K562 (cell line): ENCODE measurements at regions not wholly inside any gene's neighbourhood (a gene's known extent, or its start where the extent isn't known, plus 50 kb on each side); places are given as distances from the start of the nearest gene placed in this dataset.

Experiments
- ATAC-seq: fragments of 200-7000 bp; cut with Tn5 transposase; 3 replicates; pipeline ENCODE4 v1.9.1; 2020; ENCODE audit warnings: moderate library complexity
- BruUV-seq: library from RNA; stranded (reverse); fragments of 400-500 nt; replicated peaks from 2 replicates; lab custom pipeline; 2021; lab: Mats Ljungman, UMichigan
- CTCF ChIA-PET: fragments of 300-600 bp; formaldehyde crosslinking; extraction: SDS; loops from one replicate; lab custom pipeline; 2021; ENCODE audit warnings: low intra/inter-chr PET ratio; lab: Yijun Ruan, JAX
- POLR2A ChIA-PET: fragments of 300-600, 350-650 bp; sonication (Branson Sonifier 250); formaldehyde crosslinking; extraction: SDS; loops from one replicate; lab custom pipeline; 2021; ENCODE audit warnings: antibody characterized with exemption, inconsistent platforms; lab: Yijun Ruan, JAX
- DNase-seq, 4 experiments: peaks; one replicate each; pipeline versions ENCODE4 v3.0.0 to v3.0.0-alpha.2; 2011 to 2018; ENCODE audit warnings: low spot score in 3 of 4, mixed read lengths in 3 of 4; ENCODE audit errors: extremely low read depth in 1 of 4
- FAIRE-seq: peaks from 2 replicates; lab custom pipeline; 2011; peaks lifted over from hg19 to GRCh38; lab: Jason Lieb, UNC
- H2AFZ ChIP-seq: 2 replicates; pipeline ENCODE4 v1.6.0; 2011; ENCODE audit warnings: low read depth, low read length, control low read depth, inconsistent platforms
- H3K27ac ChIP-seq: fragments of 200-600 bp; 3 replicates; pipeline ENCODE4 v1.8.0; 2011; ENCODE audit warnings: low read depth, mild to moderate bottlenecking, control low read depth, inconsistent platforms, low read length, moderate library complexity, mixed read lengths; ENCODE audit errors: extremely low read depth
- H3K27me3 ChIP-seq, 2 experiments: fragments of 300-600 bp in 1 of 2; 2 replicates in 1 of 2; 3 replicates in 1 of 2; pipeline versions ENCODE4 v1.6.0 to v1.8.0; 2011; ENCODE audit warnings: inconsistent platforms in 2 of 2, low read length in 2 of 2, mild to moderate bottlenecking in 1 of 2, mixed read lengths in 1 of 2, moderate library complexity in 1 of 2; ENCODE audit not compliant: control insufficient read depth in 2 of 2, insufficient read depth in 2 of 2
- H3K36me3 ChIP-seq: fragments of 300-600 bp; 3 replicates; pipeline ENCODE4 v1.8.0; 2011; ENCODE audit warnings: mild to moderate bottlenecking, low read length, inconsistent platforms; ENCODE audit not compliant: control insufficient read depth, insufficient read depth
- H3K4me1 ChIP-seq, 2 experiments: fragments of 200-600 bp in 1 of 2; replicated peaks in 1 of 2; 2 replicates in 1 of 2; 3 replicates in 1 of 2; pipeline versions ENCODE4 v1.5.1 to v1.8.0; 2011; ENCODE audit warnings: inconsistent platforms in 2 of 2, low read length in 2 of 2, mild to moderate bottlenecking in 1 of 2, mixed read lengths in 1 of 2, moderate library complexity in 1 of 2; ENCODE audit not compliant: control insufficient read depth in 2 of 2, insufficient read depth in 2 of 2
- H3K4me2 ChIP-seq: 2 replicates; pipeline ENCODE4 v1.6.1; 2011; ENCODE audit warnings: low read length, control low read depth, inconsistent platforms, mixed read lengths; ENCODE audit not compliant: insufficient read depth
- H3K4me3 ChIP-seq: fragments of 200-600 bp; sonication (generic), shearing (Covaris generic); 2 replicates; pipeline ENCODE4 v1.5.1; 2016; ENCODE audit warnings: control low read depth, inconsistent platforms
- H3K79me2 ChIP-seq: fragments of 200-600 bp; 3 replicates; pipeline ENCODE4 v1.8.0; 2011; ENCODE audit warnings: low read length, inconsistent platforms; ENCODE audit not compliant: control insufficient read depth, insufficient read depth
- H3K9ac ChIP-seq, 2 experiments: 2 replicates each; pipeline versions ENCODE4 v1.6.0 to v1.6.1; 2011; ENCODE audit warnings: low read depth in 2 of 2, low read length in 2 of 2, control low read depth in 1 of 2, inconsistent platforms in 1 of 2, mild to moderate bottlenecking in 1 of 2, mixed read lengths in 1 of 2; ENCODE audit not compliant: insufficient read depth in 1 of 2
- H3K9me1 ChIP-seq: one replicate; pipeline ENCODE4 v1.6.0; 2011; ENCODE audit warnings: inconsistent platforms, mild to moderate bottlenecking, low read length, moderate library complexity; ENCODE audit not compliant: control insufficient read depth, insufficient read depth
- H3K9me3 ChIP-seq: replicated peaks from 2 replicates; pipeline ENCODE4 v1.5.1; 2011; ENCODE audit warnings: low read depth, low read length, inconsistent platforms; ENCODE audit not compliant: control insufficient read depth, insufficient read depth
- H4K20me1 ChIP-seq: replicated peaks from 2 replicates; pipeline ENCODE4 v1.6.1; 2011; ENCODE audit warnings: low read length, inconsistent platforms, mixed read lengths; ENCODE audit not compliant: control insufficient read depth, insufficient read depth
- ARHGAP35 ChIP-seq: fragments of 450-650 bp; IDR thresholded peaks from 2 replicates; pipeline ENCODE4 v1.6.1; 2018; ENCODE audit not compliant: partially characterized antibody
- E2F3 ChIP-seq: fragments of 250-450 bp; sonication (Bioruptor Pico); IDR thresholded peaks from 2 replicates; pipeline ENCODE4 v1.4.0; 2020; ENCODE audit warnings: mild to moderate bottlenecking
- HIVEP1 ChIP-seq: fragments of 250-450 bp; sonication (Bioruptor Pico); IDR thresholded peaks from 2 replicates; pipeline ENCODE4 v1.4.0; 2020; ENCODE audit warnings: mild to moderate bottlenecking
- KLF13 ChIP-seq: fragments of 450-650 bp; IDR thresholded peaks from 2 replicates; pipeline ENCODE4 v1.6.1; 2016; ENCODE audit warnings: missing genetic modification characterization, low read depth, mild to moderate bottlenecking, missing compliant biosample characterization, moderate library complexity, borderline replicate concordance
- MEF2A ChIP-seq: IDR thresholded peaks from 2 replicates; pipeline ENCODE4 v1.6.1; 2011; ENCODE audit warnings: low read depth, mild to moderate bottlenecking, low read length, moderate library complexity; ENCODE audit not compliant: control insufficient read depth
- MTA2 ChIP-seq: fragments of 450-650 bp; IDR thresholded peaks from 2 replicates; pipeline ENCODE4 v1.6.1; 2016; ENCODE audit warnings: low read depth
- NR4A1 ChIP-seq, 2 experiments: fragments of 250-450 bp in 1 of 2; fragments of 450-650 bp in 1 of 2; sonication (Bioruptor Pico) in 1 of 2; IDR thresholded peaks; 2 replicates each; pipeline versions ENCODE4 v1.4.0 to v1.6.1; 2016 to 2020; ENCODE audit warnings: mild to moderate bottlenecking in 2 of 2, missing compliant biosample characterization in 1 of 2, missing genetic modification characterization in 1 of 2, moderate library complexity in 1 of 2
- ZBTB33 ChIP-seq: sonication (generic); formaldehyde crosslinking; IDR thresholded peaks from 2 replicates; pipeline ENCODE4 v1.8.1; 2023; ENCODE audit warnings: mild to moderate bottlenecking, missing genetic modification reagents
- ZNF12 ChIP-seq: sonication (generic); formaldehyde crosslinking; IDR thresholded peaks from 2 replicates; pipeline ENCODE4 v1.4.0; 2020; ENCODE audit warnings: mild to moderate bottlenecking, missing genetic modification reagents
- ZNF699 ChIP-seq: fragments of 250-450 bp; sonication (Bioruptor Pico); IDR thresholded peaks from 2 replicates; pipeline ENCODE4 v1.8.0; 2021; ENCODE audit warnings: mild to moderate bottlenecking, moderate library complexity; ENCODE audit not compliant: insufficient replicate concordance
- ZZZ3 ChIP-seq: fragments of 450-650 bp; IDR thresholded peaks from 2 replicates; pipeline ENCODE4 v1.6.1; 2016; ENCODE audit warnings: antibody characterized with exemption, mild to moderate bottlenecking, moderate library complexity
- WGBS: fragments of 100-300 bp; shearing (Covaris generic); methylation state at CpG from one replicate; pipeline ENCODE4 v1.1.6; 2016; ENCODE audit warnings: low coverage, mixed read lengths; ENCODE audit not compliant: insufficient coverage; ENCODE audit errors: missing lambda C conversion rate; 5-methylcytosine and 5-hydroxymethylcytosine counted together
- in situ Hi-C: fragments of 300-500 bp; cut with MboI; formaldehyde crosslinking; loops from 4 replicates; pipeline ENCODE4 v1.15.0; 2018; ENCODE audit warnings: inconsistent platforms, mixed read lengths
- intact Hi-C: fragments of 100-400 bp; cut with micrococcal nuclease; formaldehyde crosslinking; loops from 2 replicates; pipeline ENCODE4 v1.14.2; 2022
- TF ChIP-seq, protein P1 (sequence below), 2 experiments: IDR thresholded peaks; 2 replicates each; pipeline ENCODE4 v1.6.1; 2012; ENCODE audit warnings: improper control_type of control experiment in 2 of 2, low read depth in 2 of 2, low read length in 2 of 2, borderline replicate concordance in 1 of 2
- TF ChIP-seq, protein P2 (sequence below): fragments of 450-650 bp; formaldehyde crosslinking; IDR thresholded peaks from 2 replicates; pipeline ENCODE4 v1.4.0; 2020; ENCODE audit warnings: mild to moderate bottlenecking, moderate library complexity

DNA sequence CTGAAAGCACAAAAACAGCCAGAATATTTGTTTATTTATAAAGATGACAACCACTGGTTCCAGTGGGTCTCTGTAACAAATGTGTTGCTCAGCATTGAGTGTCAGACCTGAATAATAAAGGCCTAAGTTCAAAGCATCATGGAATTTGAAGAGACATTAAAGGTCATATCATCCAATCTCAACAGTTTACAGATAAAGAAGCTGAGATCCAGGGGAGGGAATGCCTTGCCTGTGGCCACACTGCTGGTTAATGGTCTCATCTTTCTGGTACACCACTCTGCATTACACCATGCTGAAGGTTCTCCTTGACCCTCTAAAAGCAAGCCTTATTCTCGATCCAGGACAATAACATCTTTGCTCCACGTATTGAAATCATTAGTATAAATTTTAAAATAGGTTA lies 446.5 kb upstream of the ACVR2A start:
- no peaks in the 10 kb centered on the region for H4K20me1 ChIP-seq
- in situ Hi-C loops = no loop called here
- H3K36me3 ChIP-seq = no peaks in the 10 kb centered on the region
- ATAC-seq (no peak), DNase-seq (no peak), FAIRE-seq (no peak)
- CTCF ChIA-PET = no interaction called here
- 0% methylated on average over 2 of the region's 2 CpGs for WGBS
- no peaks in the 10 kb centered on the region for H3K9me1 ChIP-seq
- H3K9me3 ChIP-seq = no peaks in the 10 kb centered on the region
- POLR2A ChIA-PET = no interaction called here
- no peak overlapping the region for H3K27ac ChIP-seq
- no peak for TF ChIP-seq HIVEP1 (CRISPR knock-in tag)
- TF ChIP-seq ZBTB33 (CRISPR knock-in tag) = no peak
- TF ChIP-seq MTA2 = no peak
- TF ChIP-seq ZZZ3 = no peak
- no peak for TF ChIP-seq ARHGAP35
- TF ChIP-seq ZNF699 = no peak
- TF ChIP-seq, protein P1, sequence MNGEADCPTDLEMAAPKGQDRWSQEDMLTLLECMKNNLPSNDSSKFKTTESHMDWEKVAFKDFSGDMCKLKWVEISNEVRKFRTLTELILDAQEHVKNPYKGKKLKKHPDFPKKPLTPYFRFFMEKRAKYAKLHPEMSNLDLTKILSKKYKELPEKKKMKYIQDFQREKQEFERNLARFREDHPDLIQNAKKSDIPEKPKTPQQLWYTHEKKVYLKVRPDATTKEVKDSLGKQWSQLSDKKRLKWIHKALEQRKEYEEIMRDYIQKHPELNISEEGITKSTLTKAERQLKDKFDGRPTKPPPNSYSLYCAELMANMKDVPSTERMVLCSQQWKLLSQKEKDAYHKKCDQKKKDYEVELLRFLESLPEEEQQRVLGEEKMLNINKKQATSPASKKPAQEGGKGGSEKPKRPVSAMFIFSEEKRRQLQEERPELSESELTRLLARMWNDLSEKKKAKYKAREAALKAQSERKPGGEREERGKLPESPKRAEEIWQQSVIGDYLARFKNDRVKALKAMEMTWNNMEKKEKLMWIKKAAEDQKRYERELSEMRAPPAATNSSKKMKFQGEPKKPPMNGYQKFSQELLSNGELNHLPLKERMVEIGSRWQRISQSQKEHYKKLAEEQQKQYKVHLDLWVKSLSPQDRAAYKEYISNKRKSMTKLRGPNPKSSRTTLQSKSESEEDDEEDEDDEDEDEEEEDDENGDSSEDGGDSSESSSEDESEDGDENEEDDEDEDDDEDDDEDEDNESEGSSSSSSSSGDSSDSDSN (IDR thresholded peaks at IDR 0.05; ENCODE audit: borderline replicate concordance in 1 of 2, low read depth in 2 of 2, low read length in 2 of 2) = no peak
- no peak for TF ChIP-seq KLF13
- no peak for TF ChIP-seq MEF2A
- TF ChIP-seq ZNF12 = no peak
- TF ChIP-seq E2F3 (CRISPR knock-in tag) = no peak
- TF ChIP-seq NR4A1 (CRISPR knock-in tag; IDR thresholded peaks at IDR 0.05) = no peak
- no peak for TF ChIP-seq NR4A1 (tag; IDR thresholded peaks at IDR 0.05)
- TF ChIP-seq, protein P2, sequence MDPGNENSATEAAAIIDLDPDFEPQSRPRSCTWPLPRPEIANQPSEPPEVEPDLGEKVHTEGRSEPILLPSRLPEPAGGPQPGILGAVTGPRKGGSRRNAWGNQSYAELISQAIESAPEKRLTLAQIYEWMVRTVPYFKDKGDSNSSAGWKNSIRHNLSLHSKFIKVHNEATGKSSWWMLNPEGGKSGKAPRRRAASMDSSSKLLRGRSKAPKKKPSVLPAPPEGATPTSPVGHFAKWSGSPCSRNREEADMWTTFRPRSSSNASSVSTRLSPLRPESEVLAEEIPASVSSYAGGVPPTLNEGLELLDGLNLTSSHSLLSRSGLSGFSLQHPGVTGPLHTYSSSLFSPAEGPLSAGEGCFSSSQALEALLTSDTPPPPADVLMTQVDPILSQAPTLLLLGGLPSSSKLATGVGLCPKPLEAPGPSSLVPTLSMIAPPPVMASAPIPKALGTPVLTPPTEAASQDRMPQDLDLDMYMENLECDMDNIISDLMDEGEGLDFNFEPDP (CRISPR knock-in tag) = no peak
- H2AFZ ChIP-seq = no peak overlapping the region
- H3K79me2 ChIP-seq = no peaks in the 10 kb centered on the region
- no peaks in the 10 kb centered on the region for H3K4me1 ChIP-seq
- no peaks in the 10 kb centered on the region for H3K27me3 ChIP-seq
- intact Hi-C loops = no loop called here
- no peak overlapping the region for H3K4me3 ChIP-seq
- no peak overlapping the region for H3K9ac ChIP-seq
- BruUV-seq = no TSS peak
- no peak overlapping the region for H3K4me2 ChIP-seq
